ENCODE measurements at regions not wholly inside any gene's neighbourhood (a gene's known extent, or its start where the extent isn't known, plus 50 kb on each side); places are given as distances from the start of the nearest gene placed in this dataset.

- no peak for TF ChIP-seq CTCF (IDR thresholded peaks at IDR 0.05)
- no peak for TF ChIP-seq POLR2A (IDR thresholded peaks at IDR 0.05)
Measured at GRCh38 chr19:28136796-28137195, 1076.2 kb downstream of the UQCRFS1 start.

Measured in vagina (tissue), 2 donors.